Endothelial cell (in vitro differentiated cells): ENCODE measurements at regions not wholly inside any gene's neighbourhood (a gene's known extent, or its start where the extent isn't known, plus 50 kb on each side); places are given as distances from the start of the nearest gene placed in this dataset.

Experiments
- DNase-seq: peaks from one replicate; pipeline ENCODE4 v3.0.0; 2021; ENCODE audit warnings: low spot score
- H3K27ac Mint-ChIP-seq: one replicate; pipeline ENCODE4 v1.8.0; 2021; ENCODE audit warnings: mixed read lengths, inconsistent platforms; ENCODE audit not compliant: unreplicated experiment
- H3K27me3 Mint-ChIP-seq: one replicate; pipeline ENCODE4 v1.8.0; 2021; ENCODE audit warnings: mild to moderate bottlenecking, moderate library complexity, mixed read lengths, inconsistent platforms; ENCODE audit not compliant: unreplicated experiment
- H3K36me3 Mint-ChIP-seq: one replicate; pipeline ENCODE4 v1.8.0; 2021; ENCODE audit warnings: mild to moderate bottlenecking, low read depth, mixed read lengths, inconsistent platforms; ENCODE audit not compliant: unreplicated experiment
- H3K4me1 Mint-ChIP-seq: one replicate; pipeline ENCODE4 v1.8.0; 2021; ENCODE audit warnings: mild to moderate bottlenecking, mixed read lengths, inconsistent platforms; ENCODE audit not compliant: unreplicated experiment
- H3K4me3 Mint-ChIP-seq: one replicate; pipeline ENCODE4 v1.8.0; 2021; ENCODE audit warnings: mild to moderate bottlenecking, mixed read lengths, inconsistent platforms; ENCODE audit not compliant: unreplicated experiment
- H3K9me3 Mint-ChIP-seq: one replicate; pipeline ENCODE4 v1.8.0; 2021; ENCODE audit warnings: mixed read lengths, inconsistent platforms; ENCODE audit not compliant: unreplicated experiment
- TF ChIP-seq, protein P1 (sequence below): fragments of 200-600 bp; sonication (generic); IDR thresholded peaks from one replicate; pipeline ENCODE4 v1.5.0; 2021; ENCODE audit warnings: antibody characterized with exemption; ENCODE audit not compliant: unreplicated experiment

DNA sequence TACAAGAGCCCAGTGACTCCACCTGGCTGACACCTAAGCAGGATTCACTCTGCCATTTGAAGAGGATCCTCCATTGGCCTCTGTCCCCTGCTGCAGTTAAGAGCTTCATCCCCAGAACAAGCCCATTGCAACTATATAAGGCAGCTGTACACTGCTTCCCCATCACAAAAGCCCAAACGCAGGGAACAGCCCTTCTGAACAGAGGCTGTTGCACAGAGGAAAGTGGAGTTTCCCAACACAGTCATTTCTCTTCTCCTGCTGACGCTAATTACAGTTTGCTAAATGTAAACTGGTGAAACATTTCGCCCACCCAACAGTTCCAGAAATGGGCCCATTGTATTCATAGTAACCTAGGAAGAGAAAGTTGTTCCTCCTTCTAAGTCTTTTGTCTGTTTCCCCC is 455.8 kb upstream of the DAB1 start:
- no peaks in the 10 kb centered on the region for H3K9me3 Mint-ChIP-seq
- no peak for DNase-seq
- TF ChIP-seq, protein P1, sequence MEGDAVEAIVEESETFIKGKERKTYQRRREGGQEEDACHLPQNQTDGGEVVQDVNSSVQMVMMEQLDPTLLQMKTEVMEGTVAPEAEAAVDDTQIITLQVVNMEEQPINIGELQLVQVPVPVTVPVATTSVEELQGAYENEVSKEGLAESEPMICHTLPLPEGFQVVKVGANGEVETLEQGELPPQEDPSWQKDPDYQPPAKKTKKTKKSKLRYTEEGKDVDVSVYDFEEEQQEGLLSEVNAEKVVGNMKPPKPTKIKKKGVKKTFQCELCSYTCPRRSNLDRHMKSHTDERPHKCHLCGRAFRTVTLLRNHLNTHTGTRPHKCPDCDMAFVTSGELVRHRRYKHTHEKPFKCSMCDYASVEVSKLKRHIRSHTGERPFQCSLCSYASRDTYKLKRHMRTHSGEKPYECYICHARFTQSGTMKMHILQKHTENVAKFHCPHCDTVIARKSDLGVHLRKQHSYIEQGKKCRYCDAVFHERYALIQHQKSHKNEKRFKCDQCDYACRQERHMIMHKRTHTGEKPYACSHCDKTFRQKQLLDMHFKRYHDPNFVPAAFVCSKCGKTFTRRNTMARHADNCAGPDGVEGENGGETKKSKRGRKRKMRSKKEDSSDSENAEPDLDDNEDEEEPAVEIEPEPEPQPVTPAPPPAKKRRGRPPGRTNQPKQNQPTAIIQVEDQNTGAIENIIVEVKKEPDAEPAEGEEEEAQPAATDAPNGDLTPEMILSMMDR, result no peak
- H3K36me3 Mint-ChIP-seq, result no peaks in the 10 kb centered on the region
- no peak overlapping the region for H3K4me3 Mint-ChIP-seq
- H3K27me3 Mint-ChIP-seq, result peaks cover 2% of the 10 kb centered on the region
- H3K4me1 Mint-ChIP-seq, result no peaks in the 10 kb centered on the region
- no peak overlapping the region for H3K27ac Mint-ChIP-seq

DNA sequence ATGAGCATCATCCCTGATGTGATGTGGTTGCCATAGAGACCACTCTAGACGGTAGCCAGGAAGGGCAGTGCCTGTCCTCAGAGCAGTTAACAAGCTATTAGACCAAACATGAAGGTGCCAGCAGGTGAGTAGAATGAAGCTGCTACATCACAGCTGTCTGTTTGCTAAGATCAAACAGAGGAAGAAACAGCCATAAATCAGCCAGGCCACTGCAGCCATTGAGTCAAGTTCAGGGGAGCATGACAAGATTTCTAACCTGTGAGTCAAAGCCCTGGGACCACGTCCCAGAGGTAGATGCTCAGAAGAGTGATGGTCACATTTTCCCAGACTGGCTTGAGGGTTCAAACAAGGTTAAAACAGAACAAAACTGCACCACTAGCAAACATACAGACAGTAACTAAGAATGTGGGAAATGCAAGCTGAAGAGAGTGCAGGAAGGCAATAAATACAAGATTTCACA is 450.6 kb upstream of the DAB1 start:
- DNase-seq, result no peak
- no peaks in the 10 kb centered on the region for H3K36me3 Mint-ChIP-seq
- H3K4me1 Mint-ChIP-seq, result no peaks in the 10 kb centered on the region
- no peak overlapping the region for H3K4me3 Mint-ChIP-seq
- TF ChIP-seq, protein P1, result no peak
- peaks cover 5% of the 10 kb centered on the region for H3K27me3 Mint-ChIP-seq
- no peaks in the 10 kb centered on the region for H3K9me3 Mint-ChIP-seq
- H3K27ac Mint-ChIP-seq, result no peak overlapping the region

DNA sequence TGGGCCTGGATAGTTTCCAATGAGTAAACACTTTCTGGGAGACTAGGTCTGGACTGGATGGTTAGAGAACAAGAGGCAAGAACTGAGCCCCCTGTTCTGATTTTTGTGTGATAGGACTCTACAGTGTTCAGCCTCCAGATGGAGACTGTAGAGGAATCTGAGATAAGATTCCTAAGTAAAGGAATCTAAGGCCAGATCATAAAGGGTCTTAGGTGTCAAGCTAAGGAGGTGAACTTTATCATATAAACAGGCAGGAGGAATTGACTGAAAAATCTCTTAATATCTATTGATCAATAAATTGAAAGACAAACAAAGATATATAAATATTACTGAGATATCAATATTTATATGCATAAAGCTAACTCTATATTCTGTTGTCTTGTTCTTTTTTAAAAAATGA is 449.1 kb upstream of the DAB1 start:
- no peak for DNase-seq
- Mint-ChIP-seq H3K27me3 (peaks cover 3% of the 10 kb centered on the region), H3K4me1 (no peaks in the 10 kb centered on the region), H3K9me3 (no peaks in the 10 kb centered on the region), H3K4me3 (no peak overlapping the region), H3K36me3 (no peaks in the 10 kb centered on the region), H3K27ac (no peak overlapping the region)
- TF ChIP-seq, protein P1, result no peak

DNA sequence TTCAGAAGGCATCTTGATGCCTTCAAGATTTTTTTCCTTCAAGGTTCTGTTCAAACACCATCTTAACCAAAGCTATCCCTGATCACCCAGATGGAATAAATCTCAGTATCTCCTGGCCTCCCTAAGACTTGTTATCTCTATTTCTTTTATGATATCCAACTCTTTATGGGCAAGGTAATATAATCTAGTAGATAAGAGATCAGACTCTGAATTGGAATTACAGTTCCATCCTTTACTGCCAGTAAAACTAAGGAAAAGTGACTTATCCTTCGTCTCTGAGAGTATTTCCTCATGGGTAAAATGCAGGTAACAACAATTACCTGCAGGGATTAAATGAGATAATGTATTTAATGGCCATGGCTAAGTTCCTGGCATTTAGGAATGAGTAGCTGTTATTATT is 445.0 kb upstream of the DAB1 start:
- no peak overlapping the region for H3K4me3 Mint-ChIP-seq
- no peak overlapping the region for H3K27ac Mint-ChIP-seq
- H3K9me3 Mint-ChIP-seq, result no peaks in the 10 kb centered on the region
- no peaks in the 10 kb centered on the region for H3K27me3 Mint-ChIP-seq
- no peaks in the 10 kb centered on the region for H3K4me1 Mint-ChIP-seq
- TF ChIP-seq, protein P1, result no peak
- H3K36me3 Mint-ChIP-seq, result no peaks in the 10 kb centered on the region
- no peak for DNase-seq

DNA sequence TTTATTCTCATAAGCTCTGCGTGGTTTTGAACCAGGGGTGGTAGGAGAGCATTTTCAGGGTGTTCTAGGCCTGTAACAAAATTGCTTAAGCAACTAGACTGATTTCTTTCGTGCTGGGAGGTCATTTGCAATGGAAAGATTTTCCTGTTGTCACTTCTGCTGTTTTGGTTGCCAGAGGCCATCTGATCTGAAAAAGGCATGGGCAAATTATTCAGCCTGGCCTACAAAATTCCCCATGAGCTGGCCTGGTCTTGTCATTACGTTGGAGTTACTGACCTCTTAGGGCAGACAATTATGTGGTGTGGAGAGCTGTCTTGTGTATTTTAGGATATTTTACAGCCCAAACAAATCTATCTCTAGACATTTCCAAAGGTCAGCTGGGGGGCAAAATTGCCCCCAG is 444.4 kb upstream of the DAB1 start:
- no peaks in the 10 kb centered on the region for H3K36me3 Mint-ChIP-seq
- no peak for DNase-seq
- TF ChIP-seq, protein P1, result no peak
- no peak overlapping the region for H3K27ac Mint-ChIP-seq
- no peak overlapping the region for H3K4me3 Mint-ChIP-seq
- no peaks in the 10 kb centered on the region for H3K4me1 Mint-ChIP-seq
- no peaks in the 10 kb centered on the region for H3K27me3 Mint-ChIP-seq
- H3K9me3 Mint-ChIP-seq, result no peaks in the 10 kb centered on the region
